H9 (cell line): ENCODE measurements at regions not wholly inside any gene's neighbourhood (a gene's known extent, or its start where the extent isn't known, plus 50 kb on each side); places are given as distances from the start of the nearest gene placed in this dataset.

ENCODE experiments used
- DNase-seq: peaks from one replicate; pipeline ENCODE4 v3.0.0-alpha.2; 2017
- H2AFZ ChIP-seq: one replicate; pipeline ENCODE4 v1.6.1; 2013; ENCODE audit warnings: mild to moderate bottlenecking, low read length, control low read depth, moderate library complexity
- H2AK5ac ChIP-seq: 2 replicates; pipeline ENCODE4 v1.6.1; 2013; ENCODE audit warnings: low read length, control low read depth, mixed read lengths; ENCODE audit not compliant: insufficient read length
- H2BK120ac ChIP-seq: one replicate; pipeline ENCODE4 v1.6.1; 2013; ENCODE audit warnings: low read depth, mild to moderate bottlenecking, low read length, control low read depth, inconsistent platforms; ENCODE audit not compliant: poor library complexity, severe bottlenecking
- H2BK12ac ChIP-seq: 2 replicates; pipeline ENCODE4 v1.6.1; 2013; ENCODE audit warnings: low read length, control low read depth, mixed read lengths, low read depth; ENCODE audit not compliant: insufficient read length
- H2BK15ac ChIP-seq: 2 replicates; pipeline ENCODE4 v1.6.1; 2013; ENCODE audit warnings: low read depth, low read length, control low read depth
- H2BK20ac ChIP-seq: one replicate; pipeline ENCODE4 v1.6.1; 2013; ENCODE audit warnings: low read depth, mild to moderate bottlenecking, low read length, control low read depth, inconsistent platforms; ENCODE audit not compliant: poor library complexity, severe bottlenecking
- H2BK5ac ChIP-seq: 2 replicates; pipeline ENCODE4 v1.6.1; 2013; ENCODE audit warnings: low read length, control low read depth, mixed read lengths; ENCODE audit not compliant: insufficient read length
- H3K14ac ChIP-seq: 2 replicates; pipeline ENCODE4 v1.6.1; 2013; ENCODE audit warnings: low read length, control low read depth; ENCODE audit not compliant: insufficient read depth
- H3K18ac ChIP-seq: 2 replicates; pipeline ENCODE4 v1.6.1; 2013; ENCODE audit warnings: low read depth, mild to moderate bottlenecking, mixed read lengths, low read length, control low read depth; ENCODE audit not compliant: insufficient read length
- H3K23ac ChIP-seq: 2 replicates; pipeline ENCODE4 v1.6.1; 2013; ENCODE audit warnings: low read length, control low read depth, mixed read lengths, low read depth; ENCODE audit not compliant: insufficient read length
- H3K23me2 ChIP-seq: 2 replicates; pipeline ENCODE4 v1.6.1; 2013; ENCODE audit warnings: low read depth, mild to moderate bottlenecking, mixed read lengths, low read length, control low read depth; ENCODE audit not compliant: insufficient read length, poor library complexity, severe bottlenecking
- H3K27ac ChIP-seq: 2 replicates; pipeline ENCODE4 v1.5.1; 2013; ENCODE audit warnings: low read length, control low read depth, mixed read lengths, low read depth; ENCODE audit not compliant: insufficient read length
- H3K27me3 ChIP-seq: 2 replicates; pipeline ENCODE4 v1.6.1; 2013; ENCODE audit warnings: low read length, control low read depth, inconsistent platforms; ENCODE audit not compliant: insufficient read depth
- H3K4ac ChIP-seq: 2 replicates; pipeline ENCODE4 v1.6.1; 2013; ENCODE audit warnings: low read depth, mild to moderate bottlenecking, control low read depth, inconsistent platforms, low read length, moderate library complexity
- H3K4me1 ChIP-seq: 2 replicates; pipeline ENCODE4 v1.6.1; 2013; ENCODE audit warnings: low read length, control low read depth, inconsistent platforms; ENCODE audit not compliant: insufficient read depth
- H3K4me2 ChIP-seq: 2 replicates; pipeline ENCODE4 v1.6.1; 2013; ENCODE audit warnings: low read length, control low read depth, mixed read lengths; ENCODE audit not compliant: insufficient read length, insufficient read depth
- H3K56ac ChIP-seq: 2 replicates; pipeline ENCODE4 v1.6.1; 2013; ENCODE audit warnings: low read depth, mild to moderate bottlenecking, mixed read lengths, low read length, control low read depth; ENCODE audit not compliant: insufficient read length
- H3K79me1 ChIP-seq: 2 replicates; pipeline ENCODE4 v1.6.1; 2013; ENCODE audit warnings: low read depth, mild to moderate bottlenecking, moderate library complexity, low read length, control low read depth, inconsistent platforms; ENCODE audit not compliant: insufficient read depth, poor library complexity, severe bottlenecking
- H3K79me2 ChIP-seq: 2 replicates; pipeline ENCODE4 v1.6.1; 2013; ENCODE audit warnings: low read length, control low read depth, inconsistent platforms; ENCODE audit not compliant: insufficient read depth
- H3K9ac ChIP-seq: 2 replicates; pipeline ENCODE4 v1.6.1; 2013; ENCODE audit warnings: low read length, control low read depth, mixed read lengths; ENCODE audit not compliant: insufficient read length; ENCODE audit errors: extremely low read depth
- H3K9me3 ChIP-seq: one replicate; pipeline ENCODE4 v1.6.1; 2013; ENCODE audit warnings: low read depth, low read length, inconsistent platforms; ENCODE audit not compliant: control insufficient read depth
- H3T11ph ChIP-seq: one replicate; pipeline ENCODE4 v1.6.1; 2013; ENCODE audit warnings: mild to moderate bottlenecking, low read length, control low read depth, inconsistent platforms
- H4K20me1 ChIP-seq: one replicate; pipeline ENCODE4 v1.6.1; 2013; ENCODE audit not compliant: control insufficient read depth, insufficient read length, insufficient read depth
- H4K5ac ChIP-seq: 2 replicates; pipeline ENCODE4 v1.6.1; 2013; ENCODE audit warnings: low read depth, mild to moderate bottlenecking, mixed read lengths, low read length, control low read depth; ENCODE audit not compliant: insufficient read length
- H4K8ac ChIP-seq: replicated peaks from 2 replicates; pipeline ENCODE4 v1.6.1; 2013; ENCODE audit warnings: low read length, control low read depth, mixed read lengths, low read depth; ENCODE audit not compliant: insufficient read length
- H4K91ac ChIP-seq: 2 replicates; pipeline ENCODE4 v1.6.1; 2013; ENCODE audit warnings: low read depth, mild to moderate bottlenecking, moderate library complexity, mixed read lengths, low read length, control low read depth; ENCODE audit not compliant: insufficient read length
- H3K27ac Mint-ChIP-seq, 3 experiments: 2 replicates in 2 of 3; 3 replicates in 1 of 3; pipeline ENCODE4 v1.8.0; 2020 to 2021; ENCODE audit warnings: mixed read lengths in 3 of 3, mild to moderate bottlenecking in 1 of 3, moderate library complexity in 1 of 3
- H3K27me3 Mint-ChIP-seq: 2 replicates; pipeline ENCODE4 v1.8.0; 2021; ENCODE audit warnings: low read depth, mild to moderate bottlenecking, moderate library complexity, mixed read lengths
- H3K36me3 Mint-ChIP-seq, 3 experiments: 2 replicates in 2 of 3; 3 replicates in 1 of 3; pipeline ENCODE4 v1.8.0; 2020 to 2021; ENCODE audit warnings: low read depth in 3 of 3, mixed read lengths in 3 of 3; ENCODE audit not compliant: insufficient read depth in 1 of 3
- H3K4me1 Mint-ChIP-seq, 2 experiments: 2 replicates each; pipeline ENCODE4 v1.8.0; 2020; ENCODE audit warnings: mixed read lengths in 2 of 2
- H3K4me3 Mint-ChIP-seq, 2 experiments: 2 replicates in 1 of 2; 3 replicates in 1 of 2; pipeline ENCODE4 v1.8.0; 2020 to 2021; ENCODE audit warnings: mild to moderate bottlenecking in 2 of 2, mixed read lengths in 2 of 2, moderate library complexity in 1 of 2
- H3K9me3 Mint-ChIP-seq, 2 experiments: 2 replicates in 1 of 2; 3 replicates in 1 of 2; pipeline ENCODE4 v1.8.0; 2020; ENCODE audit warnings: mild to moderate bottlenecking in 2 of 2, mixed read lengths in 2 of 2, moderate library complexity in 1 of 2
- WGBS: extraction: QIAGEN DNeasy Blood & Tissue Kit; methylation state at CpG from one replicate; pipeline ENCODE4 v1.1.7; 2013; ENCODE audit warnings: missing lambda C conversion rate, low lambda C conversion rate, mixed read lengths; ENCODE audit not compliant: insufficient read length; ENCODE audit errors: extremely low coverage; 5-methylcytosine and 5-hydroxymethylcytosine counted together
- TF ChIP-seq, protein P1 (sequence below): fragments of 200-600 bp; sonication (generic); conservative IDR thresholded peaks from 3 replicates; pipeline ENCODE4 v1.8.0; 2021; ENCODE audit warnings: antibody characterized with exemption, mild to moderate bottlenecking

DNA sequence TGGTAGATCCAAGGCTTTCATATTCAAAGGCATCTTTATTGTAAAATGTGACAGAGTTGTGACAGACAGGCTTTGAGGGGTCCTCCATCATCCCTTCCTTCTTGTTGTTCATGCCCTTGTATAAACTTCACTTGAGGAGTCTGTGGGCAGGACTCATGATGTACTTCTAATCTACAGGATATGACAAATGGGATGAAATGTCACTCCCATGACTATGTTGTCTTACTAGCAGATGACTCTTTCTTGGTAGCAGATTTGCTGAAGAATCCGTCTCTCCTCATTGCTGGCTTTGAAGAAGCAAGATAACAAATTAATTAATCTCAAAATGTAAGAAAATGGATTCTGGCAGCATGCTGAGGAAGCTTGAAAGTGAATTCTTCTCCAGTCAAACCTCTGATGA lies 566.1 kb downstream of the TFAP2B start:
- no peak overlapping the region for H2BK20ac ChIP-seq
- no peaks in the 10 kb centered on the region for H3K27me3 ChIP-seq
- no peaks in the 10 kb centered on the region for H3K79me1 ChIP-seq
- TF ChIP-seq, protein P1, sequence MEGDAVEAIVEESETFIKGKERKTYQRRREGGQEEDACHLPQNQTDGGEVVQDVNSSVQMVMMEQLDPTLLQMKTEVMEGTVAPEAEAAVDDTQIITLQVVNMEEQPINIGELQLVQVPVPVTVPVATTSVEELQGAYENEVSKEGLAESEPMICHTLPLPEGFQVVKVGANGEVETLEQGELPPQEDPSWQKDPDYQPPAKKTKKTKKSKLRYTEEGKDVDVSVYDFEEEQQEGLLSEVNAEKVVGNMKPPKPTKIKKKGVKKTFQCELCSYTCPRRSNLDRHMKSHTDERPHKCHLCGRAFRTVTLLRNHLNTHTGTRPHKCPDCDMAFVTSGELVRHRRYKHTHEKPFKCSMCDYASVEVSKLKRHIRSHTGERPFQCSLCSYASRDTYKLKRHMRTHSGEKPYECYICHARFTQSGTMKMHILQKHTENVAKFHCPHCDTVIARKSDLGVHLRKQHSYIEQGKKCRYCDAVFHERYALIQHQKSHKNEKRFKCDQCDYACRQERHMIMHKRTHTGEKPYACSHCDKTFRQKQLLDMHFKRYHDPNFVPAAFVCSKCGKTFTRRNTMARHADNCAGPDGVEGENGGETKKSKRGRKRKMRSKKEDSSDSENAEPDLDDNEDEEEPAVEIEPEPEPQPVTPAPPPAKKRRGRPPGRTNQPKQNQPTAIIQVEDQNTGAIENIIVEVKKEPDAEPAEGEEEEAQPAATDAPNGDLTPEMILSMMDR, result no peak
- H2AFZ ChIP-seq, result no peak overlapping the region
- H3K4me3 Mint-ChIP-seq, result no peak overlapping the region
- H3K27ac Mint-ChIP-seq, result no peak overlapping the region
- H2BK12ac ChIP-seq, result no peak overlapping the region
- H4K20me1 ChIP-seq, result no peaks in the 10 kb centered on the region
- no peak overlapping the region for H3K14ac ChIP-seq
- H3K23ac ChIP-seq, result no peak overlapping the region
- no peaks in the 10 kb centered on the region for H3K4me1 ChIP-seq
- H4K91ac ChIP-seq, result no peak overlapping the region
- no peaks in the 10 kb centered on the region for H3K27me3 Mint-ChIP-seq
- no peaks in the 10 kb centered on the region for H3K79me2 ChIP-seq
- no peak overlapping the region for H4K5ac ChIP-seq
- no peak overlapping the region for H3K56ac ChIP-seq
- H3K23me2 ChIP-seq, result no peaks in the 10 kb centered on the region
- no peak overlapping the region for H3K4ac ChIP-seq
- no peak overlapping the region for H2BK15ac ChIP-seq
- peaks cover 0 to 6% of the 10 kb centered on the region in 2 experiments; a peak in 3 of 4 replicates for H3K4me1 Mint-ChIP-seq
- no peak overlapping the region for H4K8ac ChIP-seq
- no CpG with 5 or more reads among the region's 1 CpG for WGBS
- H3K9ac ChIP-seq, result no peak overlapping the region
- H3T11ph ChIP-seq, result no peak overlapping the region
- H3K9me3 Mint-ChIP-seq, result peaks cover 0 to 4% of the 10 kb centered on the region in 2 experiments; a peak in 1 of 5 replicates
- H2BK5ac ChIP-seq, result no peak overlapping the region
- H3K18ac ChIP-seq, result no peak overlapping the region
- H2AK5ac ChIP-seq, result no peak overlapping the region
- no peak for DNase-seq
- no peak overlapping the region for H3K27ac ChIP-seq
- H2BK120ac ChIP-seq, result no peak overlapping the region
- H3K9me3 ChIP-seq, result no peaks in the 10 kb centered on the region
- H3K4me2 ChIP-seq, result no peak overlapping the region
- no peaks in the 10 kb centered on the region for H3K36me3 Mint-ChIP-seq
